HEK293 (cell line): ENCODE measurements at regions not wholly inside any gene's neighbourhood (a gene's known extent, or its start where the extent isn't known, plus 50 kb on each side); places are given as distances from the start of the nearest gene placed in this dataset.

Source experiments
- CTCF ChIP-seq: fragments of 450-650 bp; formaldehyde crosslinking; IDR thresholded peaks from 2 replicates; pipeline ENCODE4 v1.5.1; 2016; ENCODE audit warnings: missing biosample characterization, missing genetic modification characterization
- MEIS1 ChIP-seq: sonication (generic); formaldehyde crosslinking; IDR thresholded peaks from 2 replicates; pipeline ENCODE4 v1.8.1; 2022; ENCODE audit warnings: missing genetic modification reagents, mild to moderate bottlenecking, borderline replicate concordance
- PRDM2 ChIP-seq: fragments of 450-650 bp; formaldehyde crosslinking; IDR thresholded peaks from 2 replicates; pipeline ENCODE4 v1.5.1; 2016; ENCODE audit warnings: missing biosample characterization, missing genetic modification characterization, borderline replicate concordance
- SETDB1 ChIP-seq: IDR thresholded peaks from one replicate; pipeline ENCODE4 v1.6.1; 2017; ENCODE audit warnings: mild to moderate bottlenecking, low read length, moderate library complexity, mixed read lengths; ENCODE audit not compliant: insufficient read length
- TCF7L2 ChIP-seq: IDR thresholded peaks from 2 replicates; pipeline ENCODE4 v1.6.1; 2011; ENCODE audit warnings: low read depth, mild to moderate bottlenecking, inconsistent platforms, low read length, moderate library complexity, borderline replicate concordance
- YY1 ChIP-seq: fragments of 450-650 bp; formaldehyde crosslinking; IDR thresholded peaks from 2 replicates; pipeline ENCODE4 v1.5.1; 2018; ENCODE audit warnings: missing biosample characterization, missing genetic modification characterization
- ZBTB20 ChIP-seq: fragments of 450-650 bp; formaldehyde crosslinking; IDR thresholded peaks from 2 replicates; pipeline ENCODE4 v1.5.1; 2016; ENCODE audit warnings: missing biosample characterization, missing genetic modification characterization
- ZNF133 ChIP-seq: fragments of 450-650 bp; formaldehyde crosslinking; IDR thresholded peaks from 2 replicates; pipeline ENCODE4 v1.5.1; 2016; ENCODE audit warnings: missing biosample characterization, missing genetic modification characterization
- ZNF157 ChIP-seq: fragments of 450-650 bp; formaldehyde crosslinking; IDR thresholded peaks from 2 replicates; pipeline ENCODE4 v1.5.1; 2016; ENCODE audit warnings: missing biosample characterization, missing genetic modification characterization
- ZNF169 ChIP-seq: fragments of 450-650 bp; formaldehyde crosslinking; IDR thresholded peaks from 2 replicates; pipeline ENCODE4 v1.5.1; 2016; ENCODE audit warnings: missing biosample characterization, missing genetic modification characterization
- ZNF24 ChIP-seq: fragments of 450-650 bp; formaldehyde crosslinking; IDR thresholded peaks from 2 replicates; pipeline ENCODE4 v1.5.1; 2016; ENCODE audit warnings: missing biosample characterization, missing genetic modification characterization
- ZNF473 ChIP-seq: fragments of 450-650 bp; formaldehyde crosslinking; IDR thresholded peaks from 2 replicates; pipeline ENCODE4 v1.5.1; 2017; ENCODE audit warnings: missing biosample characterization, missing genetic modification characterization
- ZNF792 ChIP-seq: fragments of 450-650 bp; formaldehyde crosslinking; IDR thresholded peaks from 2 replicates; pipeline ENCODE4 v1.5.1; 2016; ENCODE audit warnings: missing biosample characterization, missing genetic modification characterization
- TF ChIP-seq, protein P1 (sequence below): fragments of 450-650 bp; formaldehyde crosslinking; IDR thresholded peaks from 2 replicates; pipeline ENCODE4 v1.5.1; 2017; ENCODE audit warnings: missing biosample characterization, missing genetic modification characterization

DNA sequence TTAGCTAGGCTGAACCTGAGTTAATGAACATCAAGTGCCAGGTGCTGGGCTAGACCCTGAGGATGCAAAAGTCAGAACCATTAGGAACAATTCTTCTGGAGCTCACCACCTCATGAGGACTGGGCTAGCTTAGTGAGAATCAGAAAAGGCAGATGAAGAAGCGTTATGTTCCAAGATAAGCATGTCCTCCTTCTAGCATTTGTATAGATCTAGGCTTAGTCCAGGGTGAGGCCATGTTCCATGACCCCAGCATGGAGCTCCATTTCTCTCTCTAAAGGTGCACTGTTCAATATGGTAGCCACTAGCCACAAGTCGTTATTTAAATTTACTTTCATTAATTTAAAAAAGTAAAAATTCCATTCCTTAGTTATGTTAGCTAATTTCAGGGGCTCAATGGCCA is 365.3 kb upstream of the CCL2 start:
- TF ChIP-seq TCF7L2 = no peak
- TF ChIP-seq CTCF (tag by site-specific recombination) = no peak
- TF ChIP-seq ZNF169 (tag by site-specific recombination) = no peak
- no peak for TF ChIP-seq ZNF157
- no peak for TF ChIP-seq ZNF24 (tag by site-specific recombination)
- TF ChIP-seq YY1 (tag by site-specific recombination) = no peak
- TF ChIP-seq MEIS1 = no peak
- no peak for TF ChIP-seq ZNF473 (tag by site-specific recombination)
- no peak for TF ChIP-seq ZBTB20 (tag by site-specific recombination)
- no peak for TF ChIP-seq SETDB1
- no peak for TF ChIP-seq ZNF792
- TF ChIP-seq PRDM2 (tag by site-specific recombination) = no peak
- no peak for TF ChIP-seq ZNF133 (tag by site-specific recombination)
- TF ChIP-seq, protein P1, sequence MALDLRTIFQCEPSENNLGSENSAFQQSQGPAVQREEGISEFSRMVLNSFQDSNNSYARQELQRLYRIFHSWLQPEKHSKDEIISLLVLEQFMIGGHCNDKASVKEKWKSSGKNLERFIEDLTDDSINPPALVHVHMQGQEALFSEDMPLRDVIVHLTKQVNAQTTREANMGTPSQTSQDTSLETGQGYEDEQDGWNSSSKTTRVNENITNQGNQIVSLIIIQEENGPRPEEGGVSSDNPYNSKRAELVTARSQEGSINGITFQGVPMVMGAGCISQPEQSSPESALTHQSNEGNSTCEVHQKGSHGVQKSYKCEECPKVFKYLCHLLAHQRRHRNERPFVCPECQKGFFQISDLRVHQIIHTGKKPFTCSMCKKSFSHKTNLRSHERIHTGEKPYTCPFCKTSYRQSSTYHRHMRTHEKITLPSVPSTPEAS (tag by site-specific recombination) = no peak
